GM21825 (cell line): ENCODE measurements at regions not wholly inside any gene's neighbourhood (a gene's known extent, or its start where the extent isn't known, plus 50 kb on each side); places are given as distances from the start of the nearest gene placed in this dataset.

Experiments
- ATAC-seq: cut with Tn5 transposase; IDR thresholded peaks from one replicate; pipeline ENCODE4 v1.9.1; 2021; ENCODE audit warnings: mild to moderate bottlenecking, moderate library complexity; ENCODE audit not compliant: unreplicated experiment

DNA sequence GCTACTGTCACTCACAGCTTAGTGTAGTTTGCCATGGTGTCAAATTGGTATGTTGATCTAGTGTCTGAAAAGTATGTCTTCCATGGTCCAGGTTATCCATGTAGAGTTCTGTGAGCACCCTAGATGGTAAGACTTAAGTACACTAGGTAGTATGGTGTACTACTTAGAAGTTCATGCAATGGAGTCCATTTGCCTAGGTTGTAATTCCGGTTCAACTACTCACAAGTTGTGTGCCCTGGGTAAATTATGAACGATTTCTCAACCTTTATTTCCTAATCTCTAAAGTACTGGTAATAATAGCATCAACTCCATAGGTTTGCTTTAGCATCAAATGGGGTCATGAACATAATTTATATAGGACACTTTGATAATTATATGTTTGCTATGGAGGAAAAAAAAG, 666.2 kb upstream of the CELF2 start:
- no peak for ATAC-seq

DNA sequence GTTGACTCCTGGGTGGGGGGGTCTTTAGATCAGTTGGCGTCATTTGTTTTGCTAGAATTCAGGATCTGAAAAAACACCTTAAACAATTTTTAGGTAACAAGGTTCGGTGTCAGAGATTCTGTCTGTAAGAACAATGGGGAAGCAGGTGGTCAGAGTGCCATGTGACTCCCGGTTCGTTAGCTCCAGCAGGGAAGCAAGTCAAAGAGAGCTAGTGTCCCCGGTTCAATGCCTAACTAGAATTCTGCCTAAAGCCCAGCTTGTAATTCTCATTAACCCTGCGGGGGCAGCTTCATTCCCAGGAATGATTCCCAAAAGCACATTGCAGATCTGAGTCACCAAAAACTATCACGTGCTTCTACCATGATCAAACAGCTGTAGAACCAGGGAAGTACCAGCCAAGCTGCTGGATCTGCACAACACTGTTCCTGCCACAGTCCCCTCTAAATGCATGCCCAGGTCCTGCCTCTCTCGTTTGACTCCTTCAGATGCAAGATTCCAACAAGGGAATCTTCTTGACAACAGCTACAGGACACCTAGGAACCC, 664.3 kb upstream of the CELF2 start:
- no peak for ATAC-seq

DNA sequence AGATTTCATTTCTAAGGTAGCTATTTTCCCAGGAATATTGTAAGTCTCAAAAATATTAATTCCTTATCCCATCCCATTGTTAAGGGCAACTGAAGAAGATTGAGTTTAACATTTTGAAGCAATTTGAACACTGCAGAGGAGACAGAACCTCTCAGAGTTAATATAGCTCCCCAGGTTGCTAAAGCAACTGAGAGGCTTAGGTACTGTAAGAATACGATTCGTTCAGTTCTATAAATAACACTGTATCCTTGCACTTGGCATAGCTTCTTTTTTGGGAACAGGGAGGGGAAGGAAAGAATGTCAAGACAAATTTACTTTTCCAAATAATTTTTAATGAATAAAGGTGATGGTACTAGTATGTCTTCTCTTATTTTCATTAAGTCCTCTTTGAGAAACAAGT, 658.4 kb upstream of the CELF2 start:
- ATAC-seq, result no peak

DNA sequence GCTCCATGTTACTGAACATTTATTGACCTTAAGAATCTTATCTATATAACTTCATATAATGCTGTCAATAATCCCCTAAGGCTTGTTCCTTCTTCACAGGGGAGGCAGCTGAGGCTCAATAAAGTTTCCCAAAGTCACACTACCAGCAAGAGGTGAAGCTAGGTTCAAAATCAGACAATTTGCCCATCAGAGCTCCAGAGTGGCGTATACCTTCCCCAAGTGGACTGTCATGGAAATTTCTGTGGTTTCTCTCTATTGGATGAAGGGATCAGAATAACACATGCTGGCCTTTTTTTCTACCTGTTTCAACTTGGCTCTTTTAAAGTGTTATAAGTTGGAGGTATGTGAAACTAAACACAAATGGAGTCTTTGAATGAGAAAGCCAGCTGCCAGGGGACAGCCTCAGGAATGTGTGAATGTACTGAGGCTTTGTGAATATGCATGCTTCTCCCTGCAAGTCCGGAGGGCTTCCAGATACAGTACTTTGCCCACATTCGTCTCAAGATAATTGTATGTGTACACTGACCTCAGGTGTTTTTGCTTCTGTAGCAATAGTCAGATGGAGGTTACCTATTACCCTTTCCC, 656.3 kb upstream of the CELF2 start:
- ATAC-seq, result no peak

DNA sequence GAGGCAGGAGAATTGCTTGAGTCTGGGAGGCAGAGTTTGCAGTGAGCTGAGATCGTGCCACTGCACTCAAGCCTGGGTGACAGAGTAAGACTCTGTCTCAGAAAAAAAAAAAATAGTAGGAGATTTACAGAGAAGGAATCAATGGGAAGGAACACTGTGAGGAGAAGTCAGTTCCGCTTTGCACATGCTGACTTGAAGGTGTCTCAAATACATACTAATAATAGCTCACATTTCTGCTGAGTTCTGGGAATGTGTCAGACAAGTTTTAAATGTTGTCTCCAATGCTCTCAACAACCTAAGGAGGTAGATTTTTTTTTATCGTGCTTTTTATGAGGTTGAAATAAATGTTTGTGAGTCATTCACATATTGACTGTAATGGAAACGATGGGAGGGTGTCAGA, 654.9 kb upstream of the CELF2 start:
- no peak for ATAC-seq

DNA sequence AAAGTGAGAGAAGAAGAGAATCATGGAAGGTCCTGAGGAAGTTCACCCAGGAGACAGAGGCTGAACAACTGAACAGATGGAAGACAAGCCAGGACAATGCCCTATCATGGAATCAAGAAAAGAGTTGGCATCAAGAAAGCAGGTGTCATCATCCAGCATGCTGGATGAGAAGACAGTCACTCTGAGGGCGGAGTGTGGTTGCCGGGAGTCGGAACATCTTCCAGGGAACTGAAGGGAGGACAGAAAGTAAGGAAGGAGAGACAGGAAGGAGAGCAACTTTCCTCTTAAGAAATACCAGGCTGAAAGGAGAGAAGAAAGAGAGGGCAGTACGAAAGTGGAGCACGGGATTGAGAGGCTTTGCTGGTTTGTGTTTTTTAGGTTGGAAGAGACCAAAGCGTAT, 654.5 kb upstream of the CELF2 start:
- no peak for ATAC-seq

DNA sequence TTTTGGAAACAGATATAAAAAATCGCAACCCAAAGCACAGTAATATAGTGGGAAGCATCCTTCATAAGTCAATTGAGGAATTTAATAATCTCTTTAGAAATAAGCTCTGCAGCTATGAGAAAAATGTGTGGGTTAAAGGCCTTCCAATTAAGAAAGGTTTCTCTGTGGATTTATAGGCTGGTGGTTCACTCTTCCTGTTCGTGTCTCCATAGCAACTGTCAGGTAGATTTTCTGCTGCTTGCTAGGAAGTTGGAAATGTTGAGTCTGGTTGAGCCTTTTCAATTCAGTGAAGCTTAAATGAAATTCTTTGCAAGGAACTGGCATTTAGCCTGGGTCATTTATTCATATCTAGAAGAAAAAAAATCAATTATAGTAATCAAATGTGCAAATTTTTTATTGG, 652.8 kb upstream of the CELF2 start:
- no peak for ATAC-seq

DNA sequence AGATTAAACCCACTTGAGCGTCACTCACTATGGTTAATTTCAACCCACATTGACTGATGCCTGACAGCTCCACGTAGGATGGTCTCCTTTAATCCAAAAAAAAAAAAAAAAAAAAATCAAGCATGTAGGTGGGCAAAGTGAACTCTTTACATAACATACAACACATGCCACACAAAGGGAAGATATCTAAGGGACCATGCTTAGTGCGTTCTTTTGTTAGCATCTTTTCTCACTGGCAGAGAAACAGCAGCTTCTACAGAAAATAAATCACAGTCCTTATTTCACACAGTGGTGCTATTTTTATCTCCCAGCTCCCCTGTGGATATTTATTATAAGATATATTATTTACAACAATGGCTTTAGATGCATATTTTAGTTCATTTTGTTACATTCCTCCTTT, 652.0 kb upstream of the CELF2 start:
- ATAC-seq, result no peak

DNA sequence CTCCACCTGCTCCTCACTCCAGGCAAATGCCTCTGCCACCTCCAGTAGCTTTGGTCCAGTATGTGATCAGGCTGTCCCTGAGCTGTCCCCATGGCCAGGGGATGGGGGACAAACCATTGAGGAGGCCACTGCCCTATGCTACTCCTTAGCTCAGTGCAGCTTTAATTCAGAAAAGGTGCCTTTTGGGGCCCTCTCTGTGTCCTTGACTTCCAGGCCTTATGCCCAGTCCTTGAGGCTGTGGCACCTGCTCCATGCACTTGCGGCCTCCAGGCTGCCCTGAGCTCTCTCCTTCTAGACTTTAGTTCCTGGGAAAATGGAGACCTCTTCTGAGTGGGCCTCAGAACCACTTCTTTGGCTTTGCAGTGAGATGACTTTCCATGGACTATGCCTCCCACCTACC, 650.8 kb upstream of the CELF2 start:
- ATAC-seq, result no peak

DNA sequence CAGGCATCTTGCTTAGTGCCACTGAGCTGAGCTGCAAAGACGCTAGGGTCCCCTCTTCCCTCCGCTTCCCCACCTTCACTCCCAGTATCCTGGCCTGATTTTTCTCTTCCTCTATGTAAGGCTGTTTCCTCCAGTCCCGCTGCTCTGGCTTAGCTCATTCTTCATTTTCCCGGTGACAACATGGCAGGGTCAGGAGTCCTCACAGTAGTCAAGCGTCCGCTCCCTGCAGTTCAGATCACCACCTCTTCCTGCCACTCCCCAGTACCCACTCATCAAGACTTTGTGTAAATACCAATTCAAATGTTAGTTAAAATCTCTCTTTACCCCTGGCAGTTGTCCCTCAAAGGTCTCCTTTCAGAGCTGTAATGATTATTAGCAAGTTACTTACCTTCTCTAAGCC, 650.4 kb upstream of the CELF2 start:
- ATAC-seq, result no peak

DNA sequence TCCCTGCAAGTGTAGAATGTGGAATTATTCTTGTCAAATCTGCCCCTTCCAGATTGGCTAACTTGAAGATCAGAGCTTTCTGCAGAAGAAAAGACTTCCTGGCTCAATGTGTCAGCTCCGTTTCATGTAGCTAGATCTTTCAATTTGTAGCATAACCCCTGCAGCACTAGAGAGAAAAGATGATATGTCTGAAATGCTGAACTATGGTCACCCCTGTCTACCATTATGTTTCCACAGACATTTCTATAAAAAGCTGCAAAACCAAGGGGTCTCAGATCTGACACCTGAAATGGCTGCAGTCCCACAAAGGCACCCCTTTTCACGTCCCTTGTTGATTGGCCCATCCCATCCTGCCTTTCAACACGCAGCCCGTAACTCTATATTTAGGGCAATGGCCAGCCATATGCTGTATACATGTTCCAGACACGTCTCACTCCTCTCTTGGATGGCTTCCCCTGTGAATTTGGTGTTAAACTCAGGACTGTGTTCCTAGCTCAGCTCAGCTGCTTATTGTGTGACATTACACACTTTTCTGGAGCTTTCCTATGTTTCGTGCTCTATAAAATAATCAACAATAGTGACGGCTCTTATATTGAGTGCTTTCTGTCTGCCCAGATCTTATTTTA, 648.6 kb upstream of the CELF2 start:
- ATAC-seq, result no peak

DNA sequence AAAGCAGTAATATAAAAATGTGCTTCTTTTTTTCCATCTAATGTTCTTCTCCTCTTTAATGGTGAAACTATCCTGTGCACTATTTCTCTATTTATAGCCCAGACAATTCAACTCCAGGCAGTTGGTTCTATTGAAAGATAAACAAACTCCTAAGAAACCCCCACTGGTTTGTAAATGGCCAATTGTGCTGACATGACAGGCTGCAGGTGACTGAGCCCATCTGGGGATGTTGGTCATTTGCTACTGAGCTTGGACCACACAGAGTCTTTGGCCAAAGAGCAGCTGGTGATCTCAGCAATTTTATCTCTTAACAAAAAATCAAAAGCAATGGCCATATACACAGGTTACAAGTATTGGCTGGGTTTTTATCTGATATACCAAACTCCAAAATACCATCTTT, 631.8 kb upstream of the CELF2 start:
- no peak for ATAC-seq

DNA sequence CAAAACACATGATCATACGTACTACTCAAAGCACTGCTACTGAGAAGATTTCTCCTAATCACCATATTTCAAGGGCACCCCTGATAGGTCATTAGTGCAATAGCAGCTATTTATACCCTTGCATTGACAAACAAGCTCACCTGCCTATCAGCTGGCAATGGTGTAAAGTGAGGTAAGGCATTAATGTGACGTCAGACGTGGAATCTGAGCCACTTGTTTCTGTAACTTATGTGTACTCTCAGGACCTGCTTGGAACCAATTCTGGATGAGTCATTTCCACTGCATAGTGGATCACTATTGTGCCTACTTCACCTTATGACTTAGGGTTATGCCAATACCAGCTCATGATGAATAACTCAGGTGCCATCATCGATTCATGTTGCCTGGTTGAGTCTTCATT, 628.5 kb upstream of the CELF2 start:
- no peak for ATAC-seq

DNA sequence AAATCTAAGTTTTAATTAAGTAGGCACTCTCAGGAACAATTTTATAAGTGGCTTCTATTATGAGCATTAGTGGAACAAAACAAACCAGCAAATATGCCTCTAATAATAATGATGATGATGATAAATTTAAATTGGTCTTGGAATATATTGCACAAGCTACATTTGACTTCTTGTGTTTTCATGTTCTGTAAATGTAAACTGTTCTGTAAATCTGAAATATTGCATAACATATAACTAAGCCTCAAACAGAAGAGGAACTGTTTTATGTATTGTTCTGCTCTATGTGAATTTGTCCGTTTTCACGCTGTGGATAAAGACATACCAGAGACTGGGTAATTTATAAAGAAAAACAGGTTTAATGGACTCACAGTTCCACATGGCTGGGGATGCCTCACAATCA, 625.2 kb upstream of the CELF2 start:
- no peak for ATAC-seq

DNA sequence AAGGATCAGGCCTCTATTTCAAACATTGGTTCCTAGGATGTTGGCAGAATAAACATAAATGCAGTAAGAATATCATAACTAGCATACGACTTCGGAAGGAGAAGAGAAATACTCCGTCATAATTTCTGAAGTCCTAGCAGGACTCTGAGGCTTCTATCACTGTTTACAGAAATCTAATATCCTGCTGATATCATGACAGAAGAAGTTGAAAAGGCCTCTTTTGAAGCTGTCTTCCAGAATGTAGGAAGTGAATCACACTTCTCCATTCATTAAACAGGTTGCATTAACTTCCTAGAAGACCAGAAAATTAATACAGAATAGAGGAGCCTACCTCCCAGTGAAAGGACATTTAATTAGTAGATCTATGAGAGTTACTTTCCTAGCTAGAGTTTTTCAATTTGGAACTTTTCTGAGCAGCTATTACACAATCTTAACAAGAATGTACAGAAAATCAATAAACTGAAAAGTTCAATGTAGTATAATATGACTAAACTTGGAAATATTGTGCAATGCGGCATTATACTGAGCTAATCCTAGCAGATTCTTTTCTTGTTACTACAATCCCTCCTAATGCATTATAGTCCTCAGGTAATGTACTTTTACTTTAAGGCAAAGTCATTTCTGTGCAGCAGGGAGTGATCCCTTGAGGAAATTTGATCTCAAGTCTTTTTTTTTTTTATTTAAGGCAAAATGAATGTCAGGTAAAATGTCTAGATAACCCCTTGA, 622.6 kb upstream of the CELF2 start:
- no peak for ATAC-seq

DNA sequence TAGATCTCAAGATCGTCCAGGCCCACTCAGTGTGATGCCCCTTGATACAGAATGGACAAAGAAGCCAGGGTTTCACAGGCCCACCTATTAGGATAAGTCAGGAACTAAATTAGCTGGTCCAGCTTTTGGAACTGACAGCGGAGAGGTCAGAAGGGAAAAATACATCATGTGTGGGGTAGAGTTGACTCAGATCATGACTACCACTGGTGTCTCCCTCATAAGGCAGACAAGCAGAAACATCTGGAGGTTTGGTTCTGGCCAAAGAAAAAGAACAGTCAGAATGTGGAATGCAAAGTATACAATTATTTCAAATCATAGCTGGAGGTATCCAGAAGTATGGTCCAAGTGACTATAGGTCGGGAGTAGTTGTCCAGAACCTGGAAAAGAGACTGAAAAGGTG, 621.1 kb upstream of the CELF2 start:
- no peak for ATAC-seq

DNA sequence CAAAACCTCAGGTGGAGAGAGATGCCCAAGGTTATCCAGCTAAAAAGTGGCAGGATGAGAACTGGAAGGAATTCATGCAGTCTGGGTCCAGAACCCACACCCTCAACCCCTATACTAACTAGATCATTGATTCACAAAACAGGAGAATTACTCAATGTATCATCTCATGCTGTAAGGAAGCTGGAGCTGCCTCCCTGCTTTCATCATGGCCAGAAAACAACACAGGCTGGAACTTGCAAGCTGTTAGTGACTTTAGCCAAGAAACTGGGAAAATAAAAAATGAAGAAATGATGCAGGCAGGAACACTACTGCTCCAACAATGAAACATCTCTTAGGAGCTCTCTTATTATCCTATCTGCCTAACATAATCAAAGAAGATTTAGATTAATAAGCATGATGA, 619.8 kb upstream of the CELF2 start:
- ATAC-seq, result no peak

DNA sequence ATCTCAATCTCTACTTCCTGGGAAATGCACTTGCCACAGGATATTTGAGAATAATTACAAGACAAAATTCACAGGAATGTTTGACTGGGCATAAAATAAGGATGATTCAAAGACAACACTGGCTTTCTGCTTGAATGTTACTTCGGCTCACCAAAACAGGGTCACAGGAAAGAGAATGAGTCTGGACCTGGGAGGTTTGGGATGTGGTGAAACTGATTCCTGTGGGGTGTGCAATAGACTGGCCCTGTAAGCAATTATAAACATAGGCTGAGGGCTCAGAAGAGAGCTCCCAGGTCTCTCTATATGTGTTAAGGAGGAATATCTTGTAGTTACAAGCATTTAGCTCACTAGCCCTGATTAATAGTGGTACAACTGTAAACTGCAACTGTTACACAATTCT, 613.9 kb upstream of the CELF2 start:
- ATAC-seq, result no peak

DNA sequence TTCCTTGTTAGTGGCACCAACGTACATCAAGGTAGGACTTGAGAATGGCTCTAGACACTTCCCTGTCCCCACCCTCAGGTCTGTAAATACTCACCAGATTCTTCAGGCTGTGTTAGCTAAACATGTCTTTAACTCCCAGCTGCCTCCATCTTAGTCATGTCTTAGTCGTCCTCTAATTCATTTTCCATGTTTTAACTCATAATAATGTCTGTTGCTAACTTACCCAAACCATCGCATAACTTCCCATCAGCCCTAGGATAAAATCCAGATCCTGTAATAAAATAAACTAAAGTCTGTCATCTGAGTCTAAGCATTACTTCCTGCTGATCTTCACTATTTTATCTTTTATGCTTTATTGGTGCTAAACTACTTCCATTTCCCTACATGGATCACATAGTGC, 600.0 kb upstream of the CELF2 start:
- no peak for ATAC-seq

DNA sequence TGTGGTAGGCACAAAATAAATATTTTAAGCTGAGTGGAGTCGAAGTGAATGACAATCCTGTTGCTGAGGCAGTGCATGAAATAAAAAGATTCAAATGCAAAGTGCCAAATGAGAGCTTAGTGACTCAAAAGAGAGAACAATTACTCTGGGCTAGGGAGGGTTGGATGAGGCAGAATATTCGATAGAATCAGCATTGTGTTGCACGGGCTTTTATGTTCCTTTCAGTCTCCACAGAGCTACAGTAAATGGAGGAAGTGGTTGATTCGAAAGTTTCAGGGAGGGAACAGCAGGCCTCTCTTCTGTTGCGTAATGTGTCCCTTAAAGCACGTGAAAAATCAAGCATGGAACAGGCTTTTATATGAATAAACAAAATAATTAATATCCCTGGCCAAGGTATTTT, 599.3 kb upstream of the CELF2 start:
- ATAC-seq, result peak; percentile 99

DNA sequence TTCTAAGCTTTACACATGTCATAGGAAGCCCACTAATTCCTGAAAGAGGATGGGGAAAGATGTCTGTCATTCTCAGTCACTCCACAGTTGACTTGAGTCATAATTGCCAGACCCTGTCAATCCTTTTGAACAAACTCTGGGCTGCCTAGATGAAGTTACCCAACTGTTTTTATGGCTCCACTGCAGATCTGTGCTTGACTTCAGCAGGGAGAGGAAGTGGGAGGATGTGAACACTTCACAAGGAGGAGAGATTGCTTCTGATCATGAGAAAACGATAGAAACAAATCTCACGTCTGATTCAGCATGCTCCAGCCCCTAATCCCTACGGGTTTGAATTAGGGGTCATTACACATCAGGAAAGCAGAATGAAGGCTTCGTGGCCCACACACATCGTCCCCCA, 596.6 kb upstream of the CELF2 start:
- no peak for ATAC-seq

DNA sequence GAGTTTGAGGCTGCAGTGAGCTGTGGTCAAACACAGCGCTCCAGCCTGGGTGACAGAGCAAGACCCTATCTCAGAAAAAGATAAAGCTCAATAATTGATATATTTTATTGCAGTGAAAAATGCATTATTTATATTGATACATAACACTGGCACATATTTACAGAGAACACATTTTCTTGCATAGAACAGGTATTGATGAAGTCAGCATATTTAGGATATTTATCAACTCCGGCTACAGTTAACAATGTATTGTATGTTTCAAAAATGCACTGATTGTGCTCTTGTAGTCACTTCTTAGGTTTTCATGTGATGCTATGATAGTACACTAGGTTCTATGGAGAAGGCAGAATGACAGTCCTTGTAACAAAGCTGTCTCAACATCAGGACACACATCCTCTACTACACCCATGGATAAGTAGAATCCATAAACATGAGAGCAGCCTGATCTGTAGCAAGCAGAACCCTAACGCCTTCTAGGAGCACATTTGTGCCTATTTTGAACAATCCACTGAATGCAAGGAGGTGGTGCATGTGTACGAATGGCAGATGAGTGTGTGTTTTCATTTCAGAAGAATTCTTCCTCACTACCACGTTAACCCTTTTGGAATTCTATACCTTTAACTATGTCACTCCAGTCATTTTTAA, 586.1 kb upstream of the CELF2 start:
- ATAC-seq, result no peak
